GM18508 (cell line): ENCODE measurements at regions not wholly inside any gene's neighbourhood (a gene's known extent, or its start where the extent isn't known, plus 50 kb on each side); places are given as distances from the start of the nearest gene placed in this dataset.
"Not testable (repeated sequence)": the region's sequence is repeated elsewhere in the genome, so short reads cannot be mapped to it uniquely, and the experiment has no call there.

Source experiments
- ATAC-seq: cut with Tn5 transposase; IDR thresholded peaks from one replicate; pipeline ENCODE4 v1.9.1; 2021; ENCODE audit warnings: moderate number of reproducible peaks; ENCODE audit not compliant: insufficient read depth, unreplicated experiment

GRCh38 chr4:54402880-54403480 lies 173.9 kb downstream of the PDGFRA start:
- no peak for ATAC-seq

DNA sequence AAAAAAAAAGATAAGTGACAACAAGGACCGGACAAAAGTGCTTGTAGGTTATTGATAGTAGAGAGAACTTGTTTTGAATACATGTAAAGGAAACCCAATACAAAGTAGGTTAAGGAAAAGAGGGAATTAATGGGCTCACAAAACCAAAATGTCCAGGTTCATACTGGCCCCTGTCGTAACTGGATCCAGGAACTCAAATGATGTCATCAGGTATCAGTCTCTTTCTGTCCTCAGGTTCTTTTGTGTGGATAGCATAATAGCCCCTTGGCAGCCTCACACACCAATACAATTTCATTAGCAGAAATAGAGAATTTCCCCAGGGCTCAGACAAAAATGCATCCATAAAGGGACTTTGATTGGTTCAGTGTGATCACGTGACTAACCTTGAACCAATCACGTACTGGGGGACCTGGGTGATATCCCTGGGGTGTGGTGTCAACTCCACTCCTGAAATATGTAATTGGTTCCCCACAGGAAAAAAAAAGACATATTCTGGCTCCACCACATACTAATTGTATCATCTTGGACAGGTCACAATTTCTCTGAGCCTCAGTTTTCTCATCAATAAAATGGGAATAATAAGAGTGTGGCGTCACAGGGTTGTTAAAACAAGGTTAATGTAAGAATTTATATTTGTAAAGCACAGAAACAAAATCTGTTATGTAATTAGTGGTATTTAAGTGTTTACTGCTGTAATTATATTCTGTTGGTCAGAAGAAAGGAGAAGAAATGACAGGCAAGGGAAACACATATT lies 174.8 kb downstream of the PDGFRA start:
- ATAC-seq, result no peak

GRCh38 chr4:54409270-54409817 lies 180.3 kb downstream of the PDGFRA start:
- not testable (repeated sequence) for ATAC-seq

- no peak for ATAC-seq
Measured at GRCh38 chr4:54414545-54414944, 185.5 kb downstream of the PDGFRA start.

- ATAC-seq, result no peak
Measured at GRCh38 chr4:54417476-54417875, 188.4 kb downstream of the PDGFRA start.

DNA sequence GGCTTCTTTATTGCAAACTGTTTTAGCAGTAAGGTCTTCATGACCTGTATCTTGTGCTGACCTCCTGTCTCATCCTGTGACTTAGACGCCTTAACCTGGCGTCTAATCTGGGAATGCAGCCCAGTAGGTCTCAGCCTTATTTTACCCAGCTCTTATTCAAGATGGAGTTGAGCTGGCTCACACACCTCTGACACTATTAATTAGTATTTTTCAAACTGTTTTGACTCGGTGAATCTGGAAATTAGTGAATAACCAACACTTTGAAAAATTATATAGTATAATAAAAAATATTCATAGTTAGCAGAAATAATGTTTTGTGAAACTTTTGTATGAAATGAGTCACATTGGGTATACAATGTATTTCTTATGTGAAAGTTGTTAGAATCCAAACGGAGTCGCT lies 189.4 kb downstream of the PDGFRA start:
- no peak for ATAC-seq

DNA sequence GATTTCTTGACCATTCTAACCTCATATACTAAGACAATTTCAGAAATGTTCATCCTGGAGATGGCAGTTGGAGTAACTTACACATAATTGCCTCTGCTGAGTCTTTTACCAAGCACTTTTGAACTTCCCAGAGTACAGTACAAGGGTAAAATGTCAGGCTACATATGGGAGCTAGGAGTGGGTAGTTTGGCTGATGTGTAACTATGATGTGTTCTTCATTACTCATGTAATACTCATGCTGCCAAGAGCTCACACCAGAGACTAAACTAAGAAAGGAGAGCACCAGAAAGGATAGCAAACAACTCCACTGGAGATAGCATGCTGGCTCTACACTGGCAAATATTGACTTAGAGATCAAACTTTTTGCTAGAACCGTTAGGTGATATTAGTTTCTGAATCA lies 194.0 kb downstream of the PDGFRA start:
- no peak for ATAC-seq

GRCh38 chr4:54427826-54428225 lies 198.7 kb downstream of the PDGFRA start:
- ATAC-seq, result no peak

DNA sequence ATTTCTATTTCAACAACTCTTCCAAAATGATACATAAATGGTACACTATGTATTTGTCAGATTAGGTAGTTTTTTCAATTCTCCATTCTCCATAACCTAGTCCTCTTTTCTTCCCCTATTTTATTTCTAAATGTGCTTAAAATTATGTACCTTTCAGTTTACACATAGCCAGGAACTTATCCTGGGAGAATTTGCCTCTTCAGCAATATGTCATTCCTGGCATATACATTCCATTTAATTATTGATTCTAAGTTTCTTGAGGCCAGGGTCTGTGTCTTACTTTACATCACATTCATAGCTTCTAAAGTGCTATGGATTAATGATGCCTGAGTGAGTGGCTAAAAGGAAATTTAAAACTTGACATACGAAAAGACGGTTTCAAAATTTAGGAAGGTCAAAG lies 199.8 kb downstream of the PDGFRA start:
- ATAC-seq, result no peak

- ATAC-seq, result no peak
Measured at GRCh38 chr4:54433686-54434085, 204.6 kb downstream of the PDGFRA start.

DNA sequence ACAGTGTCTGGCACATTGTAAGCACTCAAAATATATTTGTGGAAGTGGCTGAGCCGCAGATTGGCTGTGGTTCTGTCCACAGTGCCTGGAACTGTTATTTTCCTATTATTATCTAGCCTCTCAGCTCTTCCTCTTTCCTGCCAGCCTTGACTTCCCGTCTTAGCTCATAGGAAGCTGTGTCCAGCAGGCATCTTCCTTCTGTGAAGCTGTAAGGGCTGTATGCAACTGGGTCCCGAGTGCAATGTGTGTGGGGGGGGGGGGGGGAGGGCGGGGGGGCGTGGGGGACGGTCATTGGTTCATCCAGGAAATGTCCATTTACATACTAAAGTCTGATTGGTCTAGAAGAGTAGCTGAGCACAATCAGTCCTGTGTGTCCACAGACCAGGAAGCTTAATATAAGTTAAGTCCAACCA lies 210.7 kb downstream of the PDGFRA start:
- no peak for ATAC-seq

DNA sequence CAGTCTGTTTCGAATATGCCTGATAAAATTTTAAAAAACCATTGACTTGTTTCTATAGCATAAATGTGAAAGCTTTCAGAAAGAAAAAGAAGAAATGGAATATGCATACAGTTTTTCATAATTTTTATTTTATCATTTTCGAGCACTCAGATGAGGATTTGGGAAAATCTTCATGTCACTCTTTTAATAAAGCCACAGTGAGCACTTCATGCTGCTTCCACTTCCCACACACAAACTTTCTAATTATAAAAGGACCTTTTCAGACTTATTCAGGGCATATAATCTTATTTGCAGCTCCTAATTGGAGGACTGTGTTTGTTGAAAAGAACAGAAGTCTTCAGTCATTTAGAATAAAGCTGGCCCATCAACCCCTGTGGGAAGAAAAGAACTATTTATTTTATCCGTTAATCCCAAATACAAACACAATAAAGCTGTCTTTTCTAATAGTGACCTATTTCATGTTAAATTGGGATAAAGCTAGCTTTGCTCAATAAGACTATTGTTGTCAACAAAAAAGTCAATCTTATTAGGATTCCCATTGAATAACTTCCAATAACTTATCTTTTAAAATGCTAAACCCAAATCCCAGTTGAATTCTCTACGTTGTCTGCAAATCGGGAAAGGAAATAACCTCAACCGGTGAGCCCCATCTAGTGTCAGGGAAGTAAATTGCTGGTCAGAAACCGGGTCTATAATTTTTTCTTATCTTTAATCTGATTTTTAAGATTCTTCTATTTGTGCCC lies 211.5 kb downstream of the PDGFRA start:
- no peak for ATAC-seq

- no peak for ATAC-seq
Measured at GRCh38 chr4:54445866-54446265, 211.9 kb upstream of the KIT start.

DNA sequence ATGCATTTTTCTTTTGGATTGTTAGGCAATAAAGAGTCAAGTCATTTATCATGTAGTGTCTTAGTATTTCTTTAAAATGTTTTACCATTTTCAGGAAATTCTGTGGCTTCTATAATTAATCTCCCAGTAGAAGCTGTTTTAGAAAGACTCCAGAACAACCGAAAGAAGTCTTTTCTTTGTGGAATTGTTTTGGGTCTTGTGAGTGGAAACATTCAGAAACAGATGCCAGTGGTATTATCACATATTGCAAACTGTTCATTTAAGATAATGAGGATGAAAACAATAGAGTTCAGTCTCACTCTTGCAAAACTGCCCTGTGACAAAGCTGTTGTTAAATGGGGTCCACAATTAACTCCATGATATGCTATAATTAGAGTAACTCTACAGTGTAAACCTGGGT lies 211.2 kb upstream of the KIT start:
- no peak for ATAC-seq

DNA sequence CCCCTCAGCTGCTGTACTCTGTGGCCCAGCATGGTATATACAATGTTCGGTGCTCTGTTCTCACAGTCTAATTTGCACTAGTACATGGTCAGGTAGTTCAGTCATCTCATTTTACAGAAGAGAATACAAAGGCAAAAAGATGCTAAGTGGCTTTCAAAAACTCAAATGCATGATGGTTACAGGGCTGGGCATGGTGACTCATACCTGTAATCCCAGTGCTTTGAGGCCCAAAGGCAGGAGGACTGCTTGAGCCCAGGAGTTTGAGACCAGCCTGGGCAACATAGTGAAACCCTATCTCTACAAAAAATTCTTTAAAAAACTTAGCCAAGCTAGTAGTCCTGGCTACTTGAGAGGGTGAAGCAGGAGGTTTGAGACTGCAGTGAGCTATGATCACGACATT lies 210.5 kb upstream of the KIT start:
- no peak for ATAC-seq

DNA sequence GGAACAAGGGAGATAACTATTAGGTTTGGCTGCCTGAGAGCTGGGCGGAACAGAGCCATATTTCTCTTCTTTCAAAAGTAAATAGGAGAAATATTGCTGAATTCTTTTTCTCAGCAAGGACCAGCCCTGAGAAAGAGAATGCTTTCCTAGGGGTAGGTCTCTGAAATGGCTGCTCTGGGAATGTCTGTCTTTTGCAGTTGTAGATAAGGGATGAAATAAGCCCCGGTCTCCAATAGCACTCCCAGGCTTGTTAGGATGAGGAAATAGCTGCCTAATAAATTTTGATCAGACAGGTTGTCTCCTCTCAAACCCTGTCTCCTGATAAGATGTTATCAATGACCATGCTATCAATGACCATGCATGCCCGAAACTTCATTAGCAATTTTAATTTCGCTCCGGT lies 207.8 kb upstream of the KIT start:
- ATAC-seq, result no peak

- ATAC-seq, result not testable (repeated sequence)
Measured at GRCh38 chr4:54466960-54467359, 190.8 kb upstream of the KIT start.

DNA sequence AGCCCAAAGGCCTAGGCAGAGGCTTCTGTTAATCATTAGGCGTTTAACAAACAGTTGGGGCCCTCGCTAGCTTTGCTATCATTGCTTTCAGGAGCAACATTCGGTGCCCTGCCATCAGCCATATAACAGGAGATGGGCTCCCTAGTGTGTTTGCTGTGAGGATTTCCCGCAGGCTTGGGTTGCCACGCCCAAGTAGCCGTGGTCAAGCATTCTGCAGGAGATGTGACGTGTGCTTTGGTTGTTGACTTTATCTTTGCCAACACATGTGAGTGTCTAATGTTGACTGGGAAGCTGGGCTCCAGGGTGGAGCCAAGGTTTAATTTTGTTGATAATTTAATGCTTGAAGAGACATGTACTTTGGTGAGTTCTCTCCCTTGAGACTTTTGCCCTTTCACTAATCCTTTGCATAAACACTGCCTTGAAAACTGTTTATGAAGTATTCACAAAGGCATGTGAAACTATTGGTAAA lies 184.6 kb upstream of the KIT start:
- no peak for ATAC-seq

GRCh38 chr4:54473798-54474197 lies 184.0 kb upstream of the KIT start:
- no peak for ATAC-seq

DNA sequence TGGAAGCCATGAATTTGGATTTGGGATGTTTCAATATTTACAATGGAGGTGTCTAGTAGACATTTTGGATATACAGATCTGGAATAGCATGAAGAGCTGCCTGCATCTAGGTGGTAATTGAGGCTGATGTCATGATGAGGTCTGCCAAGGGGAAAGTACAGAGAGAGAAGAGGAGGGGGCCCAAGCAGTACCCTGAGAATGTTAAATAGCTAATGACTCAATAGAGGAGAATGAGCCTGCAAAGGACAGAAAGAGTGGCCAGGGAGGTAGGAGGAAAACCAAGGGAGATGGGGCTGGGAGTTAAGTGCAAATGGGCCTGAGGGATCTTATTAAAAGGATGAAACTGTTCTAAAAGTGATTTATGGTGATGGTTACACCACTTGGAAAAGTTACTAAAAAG lies 182.2 kb upstream of the KIT start:
- ATAC-seq, result no peak

DNA sequence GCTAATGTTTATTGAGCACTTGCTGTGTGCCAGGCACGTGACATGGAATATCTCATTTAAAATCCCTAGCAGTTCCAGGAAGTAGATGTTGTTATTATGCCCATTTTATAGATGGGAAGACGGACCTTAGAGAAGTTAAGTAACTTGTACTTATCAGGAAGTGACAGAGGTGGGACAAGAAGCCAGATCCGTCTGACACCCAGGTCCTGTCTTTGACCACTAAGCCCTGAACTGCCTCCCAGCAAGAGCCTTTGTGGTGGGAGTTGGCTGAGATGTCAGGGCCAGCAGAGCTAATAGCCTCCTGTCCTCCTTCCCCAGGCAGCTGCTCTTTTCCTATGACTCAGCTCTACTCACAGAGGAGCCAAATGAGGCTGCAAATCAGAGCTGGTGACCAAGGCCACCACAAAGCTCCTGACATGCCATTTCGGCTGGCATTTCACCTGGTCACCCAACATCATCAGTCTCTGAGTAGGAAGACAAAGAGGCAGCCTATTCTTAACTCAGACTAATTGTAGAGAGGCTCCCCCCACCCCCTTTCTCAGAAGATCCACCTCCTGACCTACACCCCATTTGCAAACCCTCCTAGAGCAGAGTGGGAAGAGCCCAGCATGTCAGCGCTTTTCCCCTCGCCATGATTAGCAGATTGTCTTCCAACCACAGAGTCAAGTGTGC lies 175.1 kb upstream of the KIT start:
- ATAC-seq, result no peak
